HEK293 (cell line): ENCODE measurements at regions not wholly inside any gene's neighbourhood (a gene's known extent, or its start where the extent isn't known, plus 50 kb on each side); places are given as distances from the start of the nearest gene placed in this dataset.

Experiments used
- ATF2 ChIP-seq: fragments of 450-650 bp; formaldehyde crosslinking; IDR thresholded peaks from 2 replicates; pipeline ENCODE4 v1.5.1; 2016; ENCODE audit warnings: missing biosample characterization, missing genetic modification characterization, low read depth
- CTCF ChIP-seq: fragments of 450-650 bp; formaldehyde crosslinking; IDR thresholded peaks from 2 replicates; pipeline ENCODE4 v1.5.1; 2016; ENCODE audit warnings: missing biosample characterization, missing genetic modification characterization
- EGR2 ChIP-seq: fragments of 450-650 bp; formaldehyde crosslinking; IDR thresholded peaks from 2 replicates; pipeline ENCODE4 v1.5.1; 2016; ENCODE audit warnings: low read depth, missing biosample characterization, missing genetic modification characterization
- MYNN ChIP-seq: fragments of 450-650 bp; formaldehyde crosslinking; IDR thresholded peaks from 2 replicates; pipeline ENCODE4 v1.5.1; 2016; ENCODE audit warnings: missing biosample characterization, missing genetic modification characterization, borderline replicate concordance
- OSR2 ChIP-seq: fragments of 450-650 bp; formaldehyde crosslinking; IDR thresholded peaks from 2 replicates; pipeline ENCODE4 v1.5.1; 2016; ENCODE audit warnings: missing biosample characterization, missing genetic modification characterization
- REST ChIP-seq: fragments of 450-650 bp; formaldehyde crosslinking; IDR thresholded peaks from 2 replicates; pipeline ENCODE4 v1.5.1; 2016; ENCODE audit warnings: missing biosample characterization, missing genetic modification characterization
- SP2 ChIP-seq: fragments of 450-650 bp; formaldehyde crosslinking; IDR thresholded peaks from 2 replicates; pipeline ENCODE4 v1.5.1; 2016; ENCODE audit warnings: missing biosample characterization, missing genetic modification characterization
- WT1 ChIP-seq: fragments of 450-650 bp; formaldehyde crosslinking; IDR thresholded peaks from 2 replicates; pipeline ENCODE4 v1.5.1; 2016; ENCODE audit warnings: missing biosample characterization, missing genetic modification characterization
- ZBTB7A ChIP-seq: fragments of 450-650 bp; formaldehyde crosslinking; IDR thresholded peaks from 2 replicates; pipeline ENCODE4 v1.5.1; 2016; ENCODE audit warnings: low read depth, missing biosample characterization, missing genetic modification characterization
- ZEB2 ChIP-seq: fragments of 450-650 bp; formaldehyde crosslinking; IDR thresholded peaks from 2 replicates; pipeline ENCODE4 v1.5.1; 2016; ENCODE audit warnings: missing biosample characterization, missing genetic modification characterization
- ZNF138 ChIP-seq: fragments of 450-650 bp; formaldehyde crosslinking; IDR thresholded peaks from 2 replicates; pipeline ENCODE4 v1.5.1; 2016; ENCODE audit warnings: missing biosample characterization, missing genetic modification characterization, borderline replicate concordance
- ZNF248 ChIP-seq: fragments of 450-650 bp; formaldehyde crosslinking; IDR thresholded peaks from 2 replicates; pipeline ENCODE4 v1.5.1; 2017; ENCODE audit warnings: missing biosample characterization, missing genetic modification characterization
- ZNF350 ChIP-seq: fragments of 450-650 bp; formaldehyde crosslinking; IDR thresholded peaks from 2 replicates; pipeline ENCODE4 v1.5.0; 2017; ENCODE audit warnings: missing biosample characterization, mild to moderate bottlenecking, missing genetic modification characterization
- ZNF580 ChIP-seq: fragments of 450-650 bp; formaldehyde crosslinking; IDR thresholded peaks from 2 replicates; pipeline ENCODE4 v1.5.1; 2016; ENCODE audit warnings: missing biosample characterization, missing genetic modification characterization

GRCh38 chr5:2417301-2417700, 334.2 kb downstream of the IRX2 start:
- TF ChIP-seq ZNF580 (tag by site-specific recombination), result no peak
- no peak for TF ChIP-seq ZNF350 (tag by site-specific recombination)
- TF ChIP-seq CTCF (tag by site-specific recombination), result no peak
- TF ChIP-seq ZNF248 (tag by site-specific recombination), result no peak
- no peak for TF ChIP-seq EGR2 (tag by site-specific recombination)
- TF ChIP-seq ZNF138 (tag by site-specific recombination), result no peak
- TF ChIP-seq ZEB2 (tag by site-specific recombination), result no peak
- no peak for TF ChIP-seq SP2 (tag by site-specific recombination)
- no peak for TF ChIP-seq OSR2 (tag by site-specific recombination)
- no peak for TF ChIP-seq ATF2
- TF ChIP-seq WT1 (tag by site-specific recombination), result no peak
- no peak for TF ChIP-seq REST (tag by site-specific recombination)
- no peak for TF ChIP-seq MYNN (tag by site-specific recombination)
- TF ChIP-seq ZBTB7A (tag by site-specific recombination), result no peak
